ENCODE measurements at regions not wholly inside any gene's neighbourhood (a gene's known extent, or its start where the extent isn't known, plus 50 kb on each side); places are given as distances from the start of the nearest gene placed in this dataset.

- TF ChIP-seq CTCF (IDR thresholded peaks at IDR 0.05) (no peak), POLR2A (IDR thresholded peaks at IDR 0.05) (no peak), POLR2AphosphoS5 (IDR thresholded peaks at IDR 0.05) (no peak)
Measured at GRCh38 chr6:56745081-56745480, 102.4 kb upstream of the DST start.
